Fibroblast of the aortic adventitia (primary cell): ENCODE measurements at regions not wholly inside any gene's neighbourhood (a gene's known extent, or its start where the extent isn't known, plus 50 kb on each side); places are given as distances from the start of the nearest gene placed in this dataset.
A peak's percentile ranks its signal among the peaks of the same experiment; 100 is the strongest.

ENCODE experiments used
- DNase-seq: peaks from one replicate; pipeline ENCODE4 v3.0.0-alpha.2; 2010; ENCODE audit warnings: low read depth
- H3K4me3 ChIP-seq: 2 replicates; pipeline ENCODE4 v1.5.1; 2011; ENCODE audit warnings: low read depth, mild to moderate bottlenecking, control low read depth, low read length, moderate library complexity
- CTCF ChIP-seq: IDR thresholded peaks from 2 replicates; pipeline ENCODE4 v1.5.1; 2011; ENCODE audit warnings: mild to moderate bottlenecking, low read length, control low read depth, inconsistent platforms; ENCODE audit not compliant: insufficient read depth

- TF ChIP-seq CTCF = no peak
- DNase-seq = no peak
- no peak overlapping the region for H3K4me3 ChIP-seq
Observed at GRCh38 chr11:119995730-119996491, 142.0 kb downstream of the TRIM29 start.

- no peak overlapping the region for H3K4me3 ChIP-seq
- DNase-seq = no peak
- no peak for TF ChIP-seq CTCF
Observed at GRCh38 chr11:119993722-119994121, 144.2 kb downstream of the TRIM29 start.

- TF ChIP-seq CTCF = no peak
- DNase-seq = no peak
- no peak overlapping the region for H3K4me3 ChIP-seq
Observed at GRCh38 chr11:119992171-119993051, 145.5 kb downstream of the TRIM29 start.

- no peak for DNase-seq
- H3K4me3 ChIP-seq = no peak overlapping the region
- no peak for TF ChIP-seq CTCF
Observed at GRCh38 chr11:119991669-119992068, 146.2 kb downstream of the TRIM29 start.

- no peak overlapping the region for H3K4me3 ChIP-seq
- DNase-seq = no peak
- no peak for TF ChIP-seq CTCF
Observed at GRCh38 chr11:119991022-119991404, 146.9 kb downstream of the TRIM29 start.

GRCh38 chr11:119990309-119991021 lies 147.4 kb downstream of the TRIM29 start:
- no peak overlapping the region for H3K4me3 ChIP-seq
- DNase-seq = peak; percentile 45
- TF ChIP-seq CTCF = no peak
